ENCODE measurements at regions not wholly inside any gene's neighbourhood (a gene's known extent, or its start where the extent isn't known, plus 50 kb on each side); places are given as distances from the start of the nearest gene placed in this dataset.
A peak's percentile ranks its signal among the peaks of the same experiment; 100 is the strongest.
"Not testable (repeated sequence)": the region's sequence is repeated elsewhere in the genome, so short reads cannot be mapped to it uniquely, and the experiment has no call there.

GRCh38 chr4:57184378-57185029 is 74.3 kb upstream of the IGFBP7 start:
- ATAC-seq (ENCODE audit: low read depth), result no peak

GRCh38 chr4:57182132-57182874 is 72.1 kb upstream of the IGFBP7 start:
- ATAC-seq (ENCODE audit: low read depth), result no peak
- peaks cover 2% of the 10 kb centered on the region for H3K4me1 Mint-ChIP-seq

More at GRCh38 chr4:57184378-57185029, 74.3 kb upstream of the IGFBP7 start:
- H3K27ac Mint-ChIP-seq, result no peak overlapping the region
- DNase-seq (ENCODE audit: low spot score in 2 of 2), result no peak
- peaks cover 2% of the 10 kb centered on the region for H3K4me1 Mint-ChIP-seq
- H3K9me3 Mint-ChIP-seq, result no peaks in the 10 kb centered on the region
- no peak overlapping the region for H3K4me3 Mint-ChIP-seq
- no peaks in the 10 kb centered on the region for H3K36me3 Mint-ChIP-seq
- H3K27me3 Mint-ChIP-seq, result peaks cover 1% of the 10 kb centered on the region

DNA sequence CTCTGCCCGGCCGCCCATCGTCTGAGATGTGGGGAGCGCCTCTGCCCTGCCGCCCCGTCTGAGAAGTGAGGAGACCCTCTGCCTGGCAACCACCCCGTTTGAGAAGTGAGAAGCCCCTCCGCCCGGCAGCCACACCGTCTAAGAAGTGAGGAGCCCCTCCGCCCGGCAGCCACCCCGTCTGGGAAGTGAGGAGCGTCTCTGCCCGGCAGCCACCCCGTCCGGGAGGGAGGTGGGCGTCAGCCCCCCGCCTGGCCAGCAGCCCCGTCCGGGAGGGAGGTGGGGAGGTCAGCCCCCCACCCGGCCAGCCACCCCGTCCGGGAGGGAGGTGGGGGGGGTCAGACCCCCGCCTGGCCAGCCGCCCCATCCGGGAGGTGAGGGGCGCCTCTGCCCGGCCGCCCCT is 63.0 kb upstream of the IGFBP7 start:
- not testable (repeated sequence) for DNase-seq (ENCODE audit: low spot score in 2 of 2); H3K27ac Mint-ChIP-seq; H3K9me3 Mint-ChIP-seq; H3K36me3 Mint-ChIP-seq; H3K4me1 Mint-ChIP-seq; H3K4me3 Mint-ChIP-seq; H3K27me3 Mint-ChIP-seq; ATAC-seq (ENCODE audit: low read depth)

More at GRCh38 chr4:57182132-57182874, 72.1 kb upstream of the IGFBP7 start:
- no peak for DNase-seq (ENCODE audit: low spot score in 2 of 2)
- Mint-ChIP-seq H3K36me3 (no peaks in the 10 kb centered on the region), H3K27ac (no peak overlapping the region), H3K9me3 (no peaks in the 10 kb centered on the region), H3K27me3 (peaks cover 1% of the 10 kb centered on the region), H3K4me3 (no peak overlapping the region)

GRCh38 chr4:57172065-57172464 is 61.9 kb upstream of the IGFBP7 start:
- H3K9me3 Mint-ChIP-seq, result no peaks in the 10 kb centered on the region
- H3K4me3 Mint-ChIP-seq, result no peak overlapping the region
- H3K27ac Mint-ChIP-seq, result no peak overlapping the region
- no peaks in the 10 kb centered on the region for H3K36me3 Mint-ChIP-seq
- no peaks in the 10 kb centered on the region for H3K27me3 Mint-ChIP-seq
- DNase-seq (ENCODE audit: low spot score in 2 of 2) (no peak), ATAC-seq (ENCODE audit: low read depth) (no peak)
- no peaks in the 10 kb centered on the region for H3K4me1 Mint-ChIP-seq

DNA sequence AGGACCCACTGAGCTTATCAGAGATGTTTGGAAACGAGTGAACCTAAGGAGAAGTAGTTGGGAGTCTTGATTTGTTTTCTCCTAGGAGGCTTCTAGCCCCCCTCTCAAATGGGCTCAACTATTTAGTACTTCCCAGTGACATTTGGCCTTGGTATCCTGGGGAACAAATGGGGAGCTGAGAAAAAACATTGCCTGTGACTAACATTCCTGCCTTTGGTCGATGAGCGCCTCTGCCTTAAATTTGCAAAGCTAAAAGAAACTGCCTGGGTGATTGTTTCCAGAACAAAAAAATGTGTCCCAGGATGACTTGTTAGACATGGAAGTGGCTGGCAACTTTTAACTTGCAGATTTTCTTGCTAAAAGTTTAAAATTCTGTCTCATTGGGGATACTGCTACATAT is 58.8 kb upstream of the IGFBP7 start:
- Mint-ChIP-seq H3K27ac (no peak overlapping the region), H3K4me3 (no peak overlapping the region), H3K9me3 (no peaks in the 10 kb centered on the region), H3K4me1 (peaks cover 4% of the 10 kb centered on the region), H3K27me3 (peaks cover 14% of the 10 kb centered on the region), H3K36me3 (no peaks in the 10 kb centered on the region)
- no peak for ATAC-seq (ENCODE audit: low read depth)
- DNase-seq (ENCODE audit: low spot score in 2 of 2), result no peak

GRCh38 chr4:57163530-57164459 is 53.6 kb upstream of the IGFBP7 start:
- H3K9me3 Mint-ChIP-seq, result no peaks in the 10 kb centered on the region
- H3K27ac Mint-ChIP-seq, result no peak overlapping the region
- H3K27me3 Mint-ChIP-seq, result peaks cover 14% of the 10 kb centered on the region
- H3K4me3 Mint-ChIP-seq, result peak overlapping the region; percentile 86
- peak; percentile 59 to 81 for DNase-seq (ENCODE audit: low spot score in 2 of 2)
- no peaks in the 10 kb centered on the region for H3K36me3 Mint-ChIP-seq
- H3K4me1 Mint-ChIP-seq, result peaks cover 6% of the 10 kb centered on the region
- ATAC-seq (ENCODE audit: low read depth), result peak; percentile 90

GRCh38 chr4:57162499-57163019 is 52.4 kb upstream of the IGFBP7 start:
- no peak overlapping the region for H3K27ac Mint-ChIP-seq
- H3K4me3 Mint-ChIP-seq, result no peak overlapping the region
- peaks cover 14% of the 10 kb centered on the region for H3K27me3 Mint-ChIP-seq
- ATAC-seq (ENCODE audit: low read depth), result no peak
- H3K4me1 Mint-ChIP-seq, result peaks cover 6% of the 10 kb centered on the region
- DNase-seq (ENCODE audit: low spot score in 2 of 2), result no peak
- no peaks in the 10 kb centered on the region for H3K9me3 Mint-ChIP-seq
- no peaks in the 10 kb centered on the region for H3K36me3 Mint-ChIP-seq

Measured in memory B cell (primary cell).